ENCODE measurements at regions not wholly inside any gene's neighbourhood (a gene's known extent, or its start where the extent isn't known, plus 50 kb on each side); places are given as distances from the start of the nearest gene placed in this dataset.

GRCh38 chrX:115486510-115486909, 74.5 kb upstream of the PLS3 start:
- intact Hi-C loops (cut with micrococcal nuclease): no loop called here
- TF ChIP-seq CTCF (IDR thresholded peaks at IDR 0.05; ENCODE audit: unreplicated experiment): no peak
- ChIA-PET POLR2A (no interaction called here), CTCF (no interaction called here)
- peaks cover 8% of the 10 kb centered on the region for H3K9me3 Mint-ChIP-seq (ENCODE audit: unreplicated experiment)
- no peak overlapping the region for H3K27ac Mint-ChIP-seq (ENCODE audit: low read depth, unreplicated experiment)
- H3K4me1 Mint-ChIP-seq (ENCODE audit: insufficient read depth, unreplicated experiment): no peaks in the 10 kb centered on the region
- no peak overlapping the region for H3K4me3 Mint-ChIP-seq (ENCODE audit: unreplicated experiment)
- no TSS peak for BruUV-seq (replicated peaks)
- no peak for DNase-seq (ENCODE audit: unreplicated experiment)
- H3K36me3 Mint-ChIP-seq (ENCODE audit: insufficient read depth, unreplicated experiment): no peaks in the 10 kb centered on the region
- peaks cover 11% of the 10 kb centered on the region for H3K27me3 Mint-ChIP-seq (ENCODE audit: insufficient read depth, unreplicated experiment)

- no peak for DNase-seq (ENCODE audit: unreplicated experiment)
- Mint-ChIP-seq H3K27ac (ENCODE audit: low read depth, unreplicated experiment) (no peak overlapping the region), H3K4me3 (ENCODE audit: unreplicated experiment) (no peak overlapping the region), H3K9me3 (ENCODE audit: unreplicated experiment) (peaks cover 8% of the 10 kb centered on the region), H3K4me1 (ENCODE audit: insufficient read depth, unreplicated experiment) (no peaks in the 10 kb centered on the region), H3K27me3 (ENCODE audit: insufficient read depth, unreplicated experiment) (peaks cover 22% of the 10 kb centered on the region), H3K36me3 (ENCODE audit: insufficient read depth, unreplicated experiment) (no peaks in the 10 kb centered on the region)
- no peak for TF ChIP-seq CTCF (IDR thresholded peaks at IDR 0.05; ENCODE audit: unreplicated experiment)
- ChIA-PET POLR2A (no interaction called here), CTCF (no interaction called here)
- intact Hi-C loops (cut with micrococcal nuclease): no loop called here
- no TSS peak for BruUV-seq (replicated peaks)
These were observed 73.4 kb upstream of the PLS3 start for GRCh38 chrX:115487608-115488007.

- no peak for DNase-seq (ENCODE audit: unreplicated experiment)
- Mint-ChIP-seq H3K4me3 (ENCODE audit: unreplicated experiment) (no peak overlapping the region), H3K27ac (ENCODE audit: low read depth, unreplicated experiment) (no peak overlapping the region), H3K4me1 (ENCODE audit: insufficient read depth, unreplicated experiment) (no peaks in the 10 kb centered on the region), H3K36me3 (ENCODE audit: insufficient read depth, unreplicated experiment) (no peaks in the 10 kb centered on the region), H3K9me3 (ENCODE audit: unreplicated experiment) (peaks cover 8% of the 10 kb centered on the region), H3K27me3 (ENCODE audit: insufficient read depth, unreplicated experiment) (peaks cover 38% of the 10 kb centered on the region)
- CTCF ChIA-PET: interaction anchor here (0.6 kb wide), 1 partner anchor 497 kb away, joined by 3 read pairs; no protein-coding TSS in a partner anchor
- no peak for TF ChIP-seq CTCF (IDR thresholded peaks at IDR 0.05; ENCODE audit: unreplicated experiment)
- no TSS peak for BruUV-seq (replicated peaks)
- intact Hi-C loops (cut with micrococcal nuclease): no loop called here
- POLR2A ChIA-PET: no interaction called here
These were observed 70.2 kb upstream of the PLS3 start for GRCh38 chrX:115490814-115491213.

- Mint-ChIP-seq H3K9me3 (ENCODE audit: unreplicated experiment) (no peaks in the 10 kb centered on the region), H3K4me3 (ENCODE audit: unreplicated experiment) (no peak overlapping the region), H3K27ac (ENCODE audit: low read depth, unreplicated experiment) (no peak overlapping the region), H3K36me3 (ENCODE audit: insufficient read depth, unreplicated experiment) (no peaks in the 10 kb centered on the region), H3K27me3 (ENCODE audit: insufficient read depth, unreplicated experiment) (peaks cover 47% of the 10 kb centered on the region), H3K4me1 (ENCODE audit: insufficient read depth, unreplicated experiment) (no peaks in the 10 kb centered on the region)
- intact Hi-C loops (cut with micrococcal nuclease): no loop called here
- POLR2A ChIA-PET: no interaction called here
- CTCF ChIA-PET: interaction anchor here (0.5 kb wide), 1 partner anchor 57 kb away, joined by 5 read pairs; no protein-coding TSS in a partner anchor
- no peak for TF ChIP-seq CTCF (IDR thresholded peaks at IDR 0.05; ENCODE audit: unreplicated experiment)
- no TSS peak for BruUV-seq (replicated peaks)
- DNase-seq (ENCODE audit: unreplicated experiment): no peak
These were observed 69.2 kb upstream of the PLS3 start for GRCh38 chrX:115491766-115492165.
